HEK293 (cell line): ENCODE measurements at regions not wholly inside any gene's neighbourhood (a gene's known extent, or its start where the extent isn't known, plus 50 kb on each side); places are given as distances from the start of the nearest gene placed in this dataset.

Experiments used
- KLF8 ChIP-seq: fragments of 450-650 bp; formaldehyde crosslinking; IDR thresholded peaks from 2 replicates; pipeline ENCODE4 v1.5.1; 2016; ENCODE audit warnings: missing biosample characterization, missing genetic modification characterization
- ZBTB7A ChIP-seq: fragments of 450-650 bp; formaldehyde crosslinking; IDR thresholded peaks from 2 replicates; pipeline ENCODE4 v1.5.1; 2016; ENCODE audit warnings: low read depth, missing biosample characterization, missing genetic modification characterization
- ZNF133 ChIP-seq: fragments of 450-650 bp; formaldehyde crosslinking; IDR thresholded peaks from 2 replicates; pipeline ENCODE4 v1.5.1; 2016; ENCODE audit warnings: missing biosample characterization, missing genetic modification characterization
- ZNF18 ChIP-seq: fragments of 450-650 bp; formaldehyde crosslinking; IDR thresholded peaks from 2 replicates; pipeline ENCODE4 v1.5.1; 2016; ENCODE audit warnings: missing biosample characterization, missing genetic modification characterization
- ZNF585B ChIP-seq: fragments of 450-650 bp; formaldehyde crosslinking; IDR thresholded peaks from 2 replicates; pipeline ENCODE4 v1.5.1; 2016; ENCODE audit warnings: missing biosample characterization, missing genetic modification characterization
- ZNF76 ChIP-seq: fragments of 450-650 bp; formaldehyde crosslinking; IDR thresholded peaks from 2 replicates; pipeline ENCODE4; 2016; ENCODE audit warnings: low read depth, missing biosample characterization, missing genetic modification characterization, borderline replicate concordance
- ZNF785 ChIP-seq: fragments of 450-650 bp; formaldehyde crosslinking; IDR thresholded peaks from 2 replicates; pipeline ENCODE4 v1.5.1; 2016; ENCODE audit warnings: missing biosample characterization, missing genetic modification characterization
- TF ChIP-seq, protein P1 (sequence below): fragments of 450-650 bp; formaldehyde crosslinking; IDR thresholded peaks from 2 replicates; pipeline ENCODE4 v1.5.1; 2016; ENCODE audit warnings: missing biosample characterization, missing genetic modification characterization
- TF ChIP-seq, protein P2 (sequence below): fragments of 450-650 bp; formaldehyde crosslinking; IDR thresholded peaks from 2 replicates; pipeline ENCODE4; 2016; ENCODE audit warnings: missing biosample characterization, missing genetic modification characterization
- TF ChIP-seq, protein P3 (sequence below): fragments of 450-650 bp; formaldehyde crosslinking; IDR thresholded peaks from 2 replicates; pipeline ENCODE4 v1.5.1; 2016; ENCODE audit warnings: missing biosample characterization, missing genetic modification characterization, borderline replicate concordance
- TF ChIP-seq, protein P4 (sequence below): fragments of 450-650 bp; IDR thresholded peaks from 2 replicates; pipeline ENCODE4 v1.5.1; 2018; ENCODE audit warnings: missing biosample characterization, missing genetic modification characterization
- TF ChIP-seq, protein P5 (sequence below): fragments of 450-650 bp; formaldehyde crosslinking; conservative IDR thresholded peaks from 2 replicates; pipeline ENCODE4 v1.5.1; 2016; ENCODE audit warnings: low read depth, missing biosample characterization, missing genetic modification characterization

- TF ChIP-seq, protein P1, sequence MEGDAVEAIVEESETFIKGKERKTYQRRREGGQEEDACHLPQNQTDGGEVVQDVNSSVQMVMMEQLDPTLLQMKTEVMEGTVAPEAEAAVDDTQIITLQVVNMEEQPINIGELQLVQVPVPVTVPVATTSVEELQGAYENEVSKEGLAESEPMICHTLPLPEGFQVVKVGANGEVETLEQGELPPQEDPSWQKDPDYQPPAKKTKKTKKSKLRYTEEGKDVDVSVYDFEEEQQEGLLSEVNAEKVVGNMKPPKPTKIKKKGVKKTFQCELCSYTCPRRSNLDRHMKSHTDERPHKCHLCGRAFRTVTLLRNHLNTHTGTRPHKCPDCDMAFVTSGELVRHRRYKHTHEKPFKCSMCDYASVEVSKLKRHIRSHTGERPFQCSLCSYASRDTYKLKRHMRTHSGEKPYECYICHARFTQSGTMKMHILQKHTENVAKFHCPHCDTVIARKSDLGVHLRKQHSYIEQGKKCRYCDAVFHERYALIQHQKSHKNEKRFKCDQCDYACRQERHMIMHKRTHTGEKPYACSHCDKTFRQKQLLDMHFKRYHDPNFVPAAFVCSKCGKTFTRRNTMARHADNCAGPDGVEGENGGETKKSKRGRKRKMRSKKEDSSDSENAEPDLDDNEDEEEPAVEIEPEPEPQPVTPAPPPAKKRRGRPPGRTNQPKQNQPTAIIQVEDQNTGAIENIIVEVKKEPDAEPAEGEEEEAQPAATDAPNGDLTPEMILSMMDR (tag by site-specific recombination), result no peak
- TF ChIP-seq, protein P2, sequence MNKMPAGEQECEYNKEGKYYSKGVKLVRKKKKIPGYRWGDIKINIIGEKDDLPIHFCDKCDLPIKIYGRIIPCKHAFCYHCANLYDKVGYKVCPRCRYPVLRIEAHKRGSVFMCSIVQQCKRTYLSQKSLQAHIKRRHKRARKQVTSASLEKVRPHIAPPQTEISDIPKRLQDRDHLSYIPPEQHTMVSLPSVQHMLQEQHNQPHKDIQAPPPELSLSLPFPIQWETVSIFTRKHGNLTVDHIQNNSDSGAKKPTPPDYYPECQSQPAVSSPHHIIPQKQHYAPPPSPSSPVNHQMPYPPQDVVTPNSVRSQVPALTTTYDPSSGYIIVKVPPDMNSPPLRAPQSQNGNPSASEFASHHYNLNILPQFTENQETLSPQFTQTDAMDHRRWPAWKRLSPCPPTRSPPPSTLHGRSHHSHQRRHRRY (tag by site-specific recombination), result no peak
- TF ChIP-seq, protein P3, sequence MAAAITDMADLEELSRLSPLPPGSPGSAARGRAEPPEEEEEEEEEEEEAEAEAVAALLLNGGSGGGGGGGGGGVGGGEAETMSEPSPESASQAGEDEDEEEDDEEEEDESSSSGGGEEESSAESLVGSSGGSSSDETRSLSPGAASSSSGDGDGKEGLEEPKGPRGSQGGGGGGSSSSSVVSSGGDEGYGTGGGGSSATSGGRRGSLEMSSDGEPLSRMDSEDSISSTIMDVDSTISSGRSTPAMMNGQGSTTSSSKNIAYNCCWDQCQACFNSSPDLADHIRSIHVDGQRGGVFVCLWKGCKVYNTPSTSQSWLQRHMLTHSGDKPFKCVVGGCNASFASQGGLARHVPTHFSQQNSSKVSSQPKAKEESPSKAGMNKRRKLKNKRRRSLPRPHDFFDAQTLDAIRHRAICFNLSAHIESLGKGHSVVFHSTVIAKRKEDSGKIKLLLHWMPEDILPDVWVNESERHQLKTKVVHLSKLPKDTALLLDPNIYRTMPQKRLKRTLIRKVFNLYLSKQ (tag by site-specific recombination), result no peak
- TF ChIP-seq, protein P4, sequence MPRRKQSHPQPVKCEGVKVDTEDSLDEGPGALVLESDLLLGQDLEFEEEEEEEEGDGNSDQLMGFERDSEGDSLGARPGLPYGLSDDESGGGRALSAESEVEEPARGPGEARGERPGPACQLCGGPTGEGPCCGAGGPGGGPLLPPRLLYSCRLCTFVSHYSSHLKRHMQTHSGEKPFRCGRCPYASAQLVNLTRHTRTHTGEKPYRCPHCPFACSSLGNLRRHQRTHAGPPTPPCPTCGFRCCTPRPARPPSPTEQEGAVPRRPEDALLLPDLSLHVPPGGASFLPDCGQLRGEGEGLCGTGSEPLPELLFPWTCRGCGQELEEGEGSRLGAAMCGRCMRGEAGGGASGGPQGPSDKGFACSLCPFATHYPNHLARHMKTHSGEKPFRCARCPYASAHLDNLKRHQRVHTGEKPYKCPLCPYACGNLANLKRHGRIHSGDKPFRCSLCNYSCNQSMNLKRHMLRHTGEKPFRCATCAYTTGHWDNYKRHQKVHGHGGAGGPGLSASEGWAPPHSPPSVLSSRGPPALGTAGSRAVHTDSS (tag by site-specific recombination), result no peak
- TF ChIP-seq ZNF585B (tag by site-specific recombination), result no peak
- no peak for TF ChIP-seq ZNF785 (tag by site-specific recombination)
- TF ChIP-seq, protein P5, sequence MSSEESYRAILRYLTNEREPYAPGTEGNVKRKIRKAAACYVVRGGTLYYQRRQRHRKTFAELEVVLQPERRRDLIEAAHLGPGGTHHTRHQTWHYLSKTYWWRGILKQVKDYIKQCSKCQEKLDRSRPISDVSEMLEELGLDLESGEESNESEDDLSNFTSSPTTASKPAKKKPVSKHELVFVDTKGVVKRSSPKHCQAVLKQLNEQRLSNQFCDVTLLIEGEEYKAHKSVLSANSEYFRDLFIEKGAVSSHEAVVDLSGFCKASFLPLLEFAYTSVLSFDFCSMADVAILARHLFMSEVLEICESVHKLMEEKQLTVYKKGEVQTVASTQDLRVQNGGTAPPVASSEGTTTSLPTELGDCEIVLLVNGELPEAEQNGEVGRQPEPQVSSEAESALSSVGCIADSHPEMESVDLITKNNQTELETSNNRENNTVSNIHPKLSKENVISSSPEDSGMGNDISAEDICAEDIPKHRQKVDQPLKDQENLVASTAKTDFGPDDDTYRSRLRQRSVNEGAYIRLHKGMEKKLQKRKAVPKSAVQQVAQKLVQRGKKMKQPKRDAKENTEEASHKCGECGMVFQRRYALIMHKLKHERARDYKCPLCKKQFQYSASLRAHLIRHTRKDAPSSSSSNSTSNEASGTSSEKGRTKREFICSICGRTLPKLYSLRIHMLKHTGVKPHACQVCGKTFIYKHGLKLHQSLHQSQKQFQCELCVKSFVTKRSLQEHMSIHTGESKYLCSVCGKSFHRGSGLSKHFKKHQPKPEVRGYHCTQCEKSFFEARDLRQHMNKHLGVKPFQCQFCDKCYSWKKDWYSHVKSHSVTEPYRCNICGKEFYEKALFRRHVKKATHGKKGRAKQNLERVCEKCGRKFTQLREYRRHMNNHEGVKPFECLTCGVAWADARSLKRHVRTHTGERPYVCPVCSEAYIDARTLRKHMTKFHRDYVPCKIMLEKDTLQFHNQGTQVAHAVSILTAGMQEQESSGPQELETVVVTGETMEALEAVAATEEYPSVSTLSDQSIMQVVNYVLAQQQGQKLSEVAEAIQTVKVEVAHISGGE (tag by site-specific recombination), result no peak
- no peak for TF ChIP-seq ZNF76 (tag by site-specific recombination)
- TF ChIP-seq ZNF133 (tag by site-specific recombination), result no peak
- TF ChIP-seq KLF8 (tag by site-specific recombination), result no peak
- TF ChIP-seq ZBTB7A (tag by site-specific recombination), result no peak
- TF ChIP-seq ZNF18, result no peak
Measured at GRCh38 chr12:124471828-124472227, 95.6 kb downstream of the NCOR2 start.
